ENCODE measurements at regions not wholly inside any gene's neighbourhood (a gene's known extent, or its start where the extent isn't known, plus 50 kb on each side); places are given as distances from the start of the nearest gene placed in this dataset.

DNA sequence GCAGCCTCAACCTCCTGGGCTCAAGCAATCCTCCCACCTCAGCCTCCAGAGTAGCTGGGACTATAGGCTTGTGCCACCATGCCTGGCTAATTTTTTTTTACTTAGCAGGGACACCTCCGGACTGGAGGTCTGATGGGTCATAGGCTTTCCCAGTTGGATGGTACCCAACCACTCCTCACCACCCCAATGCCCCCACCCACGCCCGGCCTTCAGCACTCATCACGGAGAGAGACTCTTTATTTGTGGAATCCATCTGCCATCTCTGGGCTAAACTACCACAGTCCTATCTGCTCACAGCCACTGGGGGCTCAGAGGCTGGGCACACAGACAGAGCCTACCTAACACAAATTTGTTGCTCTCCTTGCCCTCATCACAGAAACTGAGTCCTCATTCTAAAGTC lies 58.3 kb upstream of the STXBP1 start:
- Histone ChIP-seq H3K27ac (ENCODE audit: low read depth, low read length) (no peak overlapping the region), H3K27me3 (ENCODE audit: control insufficient read depth in 1 of 2, insufficient read depth in 2 of 2, low read length in 2 of 2) (no peaks in the 10 kb centered on the region), H3K9me3 (ENCODE audit: control insufficient read depth in 1 of 2, low read length in 2 of 2) (no peaks in the 10 kb centered on the region), H3K4me1 (ENCODE audit: control insufficient read depth in 1 of 2, insufficient read depth in 2 of 2, low read length in 2 of 2) (peaks cover 68% of the 10 kb centered on the region in 2 donors), H3K9ac (ENCODE audit: low read depth in 1 of 2, low read length in 2 of 2) (no peak overlapping the region), H3K4me3 (ENCODE audit: low read depth in 1 of 2, low read length in 2 of 2) (no peak overlapping the region), H3K36me3 (ENCODE audit: control insufficient read depth in 1 of 2, insufficient read depth in 2 of 2, low read length in 2 of 2) (peaks cover under 1 to 4% of the 10 kb centered on the region in 2 donors)

DNA sequence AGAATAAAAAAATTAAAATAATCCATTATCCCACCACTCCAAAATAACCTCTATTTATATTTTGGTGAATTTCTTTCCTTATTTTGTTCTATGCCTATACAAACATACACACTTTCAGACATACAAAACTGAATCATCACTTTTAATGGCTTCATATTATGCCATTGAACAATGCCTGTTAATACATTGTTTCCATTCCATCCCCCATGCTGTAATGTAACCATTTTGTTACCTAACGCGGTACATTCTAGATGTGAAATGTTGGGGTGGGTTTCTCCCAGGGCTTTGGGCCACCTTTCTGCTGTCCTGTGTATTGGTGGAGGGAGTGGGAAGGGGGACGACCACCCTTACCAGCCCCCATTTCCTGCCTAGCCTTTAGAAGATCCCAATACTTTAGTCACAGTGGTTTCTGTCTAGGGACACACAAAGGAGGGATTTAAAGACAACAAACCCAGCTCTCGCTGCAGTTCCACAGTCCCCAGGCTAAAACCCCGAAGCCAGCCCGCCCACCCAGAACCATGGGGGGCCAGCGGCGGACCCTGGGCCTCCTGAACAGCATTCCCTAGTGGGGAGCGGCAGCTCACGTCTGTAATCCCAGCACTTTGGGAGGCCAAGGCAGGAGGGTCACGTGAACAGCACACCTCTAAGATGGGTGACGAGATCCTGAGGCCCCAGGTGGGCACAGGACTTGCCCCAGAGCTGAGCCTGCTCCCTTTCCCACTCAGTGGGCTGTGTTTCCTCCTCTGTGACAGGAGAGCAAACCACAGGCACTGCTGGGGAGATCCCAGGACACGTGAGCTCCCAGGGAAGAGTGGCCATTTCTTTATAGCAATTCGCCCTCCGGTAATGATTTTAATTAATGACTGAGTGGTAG lies 56.9 kb upstream of the STXBP1 start:
- Histone ChIP-seq H3K4me3 (ENCODE audit: low read depth in 1 of 2, low read length in 2 of 2) (no peak overlapping the region), H3K4me1 (ENCODE audit: control insufficient read depth in 1 of 2, insufficient read depth in 2 of 2, low read length in 2 of 2) (peaks cover 60 to 66% of the 10 kb centered on the region in 2 donors), H3K9me3 (ENCODE audit: control insufficient read depth in 1 of 2, low read length in 2 of 2) (no peaks in the 10 kb centered on the region), H3K36me3 (ENCODE audit: control insufficient read depth in 1 of 2, insufficient read depth in 2 of 2, low read length in 2 of 2) (peaks cover 5 to 14% of the 10 kb centered on the region in 2 donors), H3K27ac (ENCODE audit: low read depth, low read length) (peak overlapping the region; percentile 80), H3K9ac (ENCODE audit: low read depth in 1 of 2, low read length in 2 of 2) (peak overlapping the region; percentile 4 to 39), H3K27me3 (ENCODE audit: control insufficient read depth in 1 of 2, insufficient read depth in 2 of 2, low read length in 2 of 2) (no peaks in the 10 kb centered on the region)

DNA sequence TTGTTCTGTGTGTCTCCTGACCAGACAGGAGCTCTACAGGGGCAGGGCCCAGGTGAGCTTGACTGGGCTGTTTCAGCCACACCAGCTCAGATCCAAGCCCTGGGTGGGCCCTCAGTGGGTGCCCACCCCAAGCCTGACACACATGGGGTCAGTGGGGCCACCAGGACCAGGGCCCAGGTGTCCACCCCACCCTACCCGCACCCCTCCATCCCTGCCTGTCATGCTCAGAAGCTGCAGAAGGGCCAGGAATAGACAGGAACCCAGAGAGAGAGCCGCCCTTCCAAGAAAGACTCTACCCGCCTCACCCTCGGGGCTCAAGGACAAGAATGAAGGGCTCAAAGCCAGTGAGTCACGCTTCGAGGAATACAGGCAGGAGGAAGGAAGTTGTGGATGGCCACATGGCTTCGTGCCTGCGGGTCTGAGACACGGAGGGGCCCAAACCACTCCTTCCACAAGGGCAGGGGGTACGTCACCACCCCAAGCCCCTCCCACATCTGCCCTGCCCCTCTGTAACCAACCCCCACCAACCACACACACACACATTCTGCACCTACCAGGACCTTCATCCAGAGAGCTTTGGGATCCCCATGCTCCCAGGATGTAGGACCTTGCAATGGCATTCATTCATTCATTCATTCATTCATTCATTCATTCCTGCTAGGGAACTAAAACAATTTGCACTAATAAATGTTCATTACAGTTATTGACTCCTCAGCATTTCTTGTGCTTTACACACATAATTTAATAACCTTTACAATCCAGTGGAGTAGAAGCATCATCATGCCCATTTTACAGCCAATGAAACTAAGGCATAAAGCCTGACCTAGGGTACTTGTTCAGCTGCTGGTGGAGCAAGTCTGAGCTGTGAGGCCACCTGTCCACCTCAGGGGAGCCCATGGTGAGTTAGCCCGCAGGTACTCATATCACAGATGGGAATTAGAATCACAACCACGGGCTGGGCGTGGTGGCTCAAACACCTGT lies 55.9 kb upstream of the STXBP1 start:
- H3K27ac ChIP-seq (ENCODE audit: low read depth, low read length), result peak overlapping the region; percentile 80

DNA sequence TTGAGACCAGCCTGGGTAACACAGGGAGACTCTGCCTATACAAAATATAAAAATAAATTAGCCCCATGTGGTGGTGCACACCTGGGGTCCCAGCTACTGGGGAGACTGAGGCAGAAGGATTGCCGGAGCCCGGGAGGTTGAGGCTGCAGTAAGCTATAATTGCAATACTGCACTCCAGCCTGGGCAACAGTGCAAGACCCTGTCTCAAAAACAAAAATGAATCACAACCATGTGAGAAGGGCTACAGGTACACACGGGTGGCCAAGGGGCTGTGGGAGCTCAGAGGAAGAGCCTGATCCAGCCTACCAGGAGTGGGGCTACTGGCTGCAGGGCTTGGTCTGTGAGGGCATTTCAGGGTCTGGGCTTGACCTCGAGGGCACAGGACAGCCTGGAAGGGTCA lies 55.2 kb upstream of the STXBP1 start:
- Histone ChIP-seq H3K27me3 (ENCODE audit: control insufficient read depth in 1 of 2, insufficient read depth in 2 of 2, low read length in 2 of 2) (no peaks in the 10 kb centered on the region), H3K27ac (ENCODE audit: low read depth, low read length) (no peak overlapping the region), H3K4me3 (ENCODE audit: low read depth in 1 of 2, low read length in 2 of 2) (no peak overlapping the region), H3K9me3 (ENCODE audit: control insufficient read depth in 1 of 2, low read length in 2 of 2) (no peaks in the 10 kb centered on the region), H3K9ac (ENCODE audit: low read depth in 1 of 2, low read length in 2 of 2) (peak overlapping the region in 1 of 2 donors; percentile 30), H3K36me3 (ENCODE audit: control insufficient read depth in 1 of 2, insufficient read depth in 2 of 2, low read length in 2 of 2) (peaks cover 11 to 27% of the 10 kb centered on the region in 2 donors), H3K4me1 (ENCODE audit: control insufficient read depth in 1 of 2, insufficient read depth in 2 of 2, low read length in 2 of 2) (peaks cover 63 to 71% of the 10 kb centered on the region in 2 donors)

More for the DNA sequence above, 55.9 kb upstream of the STXBP1 start:
- Histone ChIP-seq H3K9me3 (ENCODE audit: control insufficient read depth in 1 of 2, low read length in 2 of 2) (no peaks in the 10 kb centered on the region), H3K36me3 (ENCODE audit: control insufficient read depth in 1 of 2, insufficient read depth in 2 of 2, low read length in 2 of 2) (peaks cover 11 to 23% of the 10 kb centered on the region in 2 donors), H3K9ac (ENCODE audit: low read depth in 1 of 2, low read length in 2 of 2) (peak overlapping the region; percentile 4 to 39), H3K4me1 (ENCODE audit: control insufficient read depth in 1 of 2, insufficient read depth in 2 of 2, low read length in 2 of 2) (peaks cover 60 to 67% of the 10 kb centered on the region in 2 donors), H3K27me3 (ENCODE audit: control insufficient read depth in 1 of 2, insufficient read depth in 2 of 2, low read length in 2 of 2) (no peaks in the 10 kb centered on the region), H3K4me3 (ENCODE audit: low read depth in 1 of 2, low read length in 2 of 2) (no peak overlapping the region)

DNA sequence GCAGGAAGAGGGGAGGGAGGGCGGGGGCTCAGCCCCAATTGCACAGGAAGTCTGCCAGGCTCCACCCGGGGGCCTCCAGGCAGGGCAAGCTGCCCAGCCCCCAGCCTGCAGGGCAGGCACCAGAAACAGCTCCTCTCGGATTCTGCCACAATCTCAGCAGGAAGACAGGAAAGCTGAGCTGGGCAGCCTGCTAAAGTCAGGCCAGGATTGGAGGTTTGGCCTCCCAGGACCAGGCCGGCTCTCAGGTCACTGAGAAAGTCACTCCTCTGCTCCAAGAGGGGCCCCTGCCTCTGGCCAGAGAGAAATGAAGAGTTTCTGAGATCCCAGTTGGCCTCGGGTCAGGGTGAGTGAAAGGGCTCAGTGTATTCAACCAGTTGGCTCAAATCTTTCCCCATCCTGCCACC lies 54.6 kb upstream of the STXBP1 start:
- Histone ChIP-seq H3K4me1 (ENCODE audit: control insufficient read depth in 1 of 2, insufficient read depth in 2 of 2, low read length in 2 of 2) (peaks cover 68 to 73% of the 10 kb centered on the region in 2 donors), H3K27ac (ENCODE audit: low read depth, low read length) (peak overlapping the region; percentile 55), H3K9me3 (ENCODE audit: control insufficient read depth in 1 of 2, low read length in 2 of 2) (no peaks in the 10 kb centered on the region), H3K27me3 (ENCODE audit: control insufficient read depth in 1 of 2, insufficient read depth in 2 of 2, low read length in 2 of 2) (no peaks in the 10 kb centered on the region), H3K9ac (ENCODE audit: low read depth in 1 of 2, low read length in 2 of 2) (no peak overlapping the region), H3K4me3 (ENCODE audit: low read depth in 1 of 2, low read length in 2 of 2) (no peak overlapping the region), H3K36me3 (ENCODE audit: control insufficient read depth in 1 of 2, insufficient read depth in 2 of 2, low read length in 2 of 2) (peaks cover 11 to 27% of the 10 kb centered on the region in 2 donors)

DNA sequence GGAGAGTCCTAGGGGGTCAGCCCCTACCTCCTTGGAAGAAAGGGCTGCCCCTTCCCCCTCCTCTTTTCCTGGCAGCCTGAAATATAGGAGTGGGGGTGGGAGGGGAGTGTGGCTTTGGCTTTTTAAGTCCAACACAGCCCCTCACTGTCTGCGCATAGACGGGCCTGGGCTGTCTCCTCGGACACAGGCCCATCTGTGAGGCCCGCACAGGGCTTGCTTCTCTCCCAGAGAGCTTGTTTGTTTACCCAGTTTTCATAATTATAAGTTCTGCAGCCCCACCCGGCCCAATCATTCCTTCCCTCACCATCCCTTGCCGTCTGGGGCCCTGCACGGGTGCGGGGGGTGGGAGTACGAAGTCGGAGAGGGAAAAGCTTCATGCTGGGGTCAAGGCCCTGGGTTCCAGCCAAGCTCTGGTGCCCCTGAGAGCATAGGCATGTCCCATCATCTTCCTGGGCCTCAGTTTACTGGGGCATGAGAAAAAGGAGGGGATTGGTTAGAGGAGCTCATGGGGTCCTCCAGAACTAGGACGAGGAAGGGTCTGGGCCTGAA lies 54.0 kb upstream of the STXBP1 start:
- Histone ChIP-seq H3K9ac (ENCODE audit: low read depth in 1 of 2, low read length in 2 of 2) (no peak overlapping the region), H3K27me3 (ENCODE audit: control insufficient read depth in 1 of 2, insufficient read depth in 2 of 2, low read length in 2 of 2) (no peaks in the 10 kb centered on the region), H3K4me3 (ENCODE audit: low read depth in 1 of 2, low read length in 2 of 2) (no peak overlapping the region), H3K4me1 (ENCODE audit: control insufficient read depth in 1 of 2, insufficient read depth in 2 of 2, low read length in 2 of 2) (peaks cover 71 to 78% of the 10 kb centered on the region in 2 donors), H3K36me3 (ENCODE audit: control insufficient read depth in 1 of 2, insufficient read depth in 2 of 2, low read length in 2 of 2) (peaks cover 11 to 30% of the 10 kb centered on the region in 2 donors), H3K27ac (ENCODE audit: low read depth, low read length) (peak overlapping the region; percentile 55), H3K9me3 (ENCODE audit: control insufficient read depth in 1 of 2, low read length in 2 of 2) (no peaks in the 10 kb centered on the region)

DNA sequence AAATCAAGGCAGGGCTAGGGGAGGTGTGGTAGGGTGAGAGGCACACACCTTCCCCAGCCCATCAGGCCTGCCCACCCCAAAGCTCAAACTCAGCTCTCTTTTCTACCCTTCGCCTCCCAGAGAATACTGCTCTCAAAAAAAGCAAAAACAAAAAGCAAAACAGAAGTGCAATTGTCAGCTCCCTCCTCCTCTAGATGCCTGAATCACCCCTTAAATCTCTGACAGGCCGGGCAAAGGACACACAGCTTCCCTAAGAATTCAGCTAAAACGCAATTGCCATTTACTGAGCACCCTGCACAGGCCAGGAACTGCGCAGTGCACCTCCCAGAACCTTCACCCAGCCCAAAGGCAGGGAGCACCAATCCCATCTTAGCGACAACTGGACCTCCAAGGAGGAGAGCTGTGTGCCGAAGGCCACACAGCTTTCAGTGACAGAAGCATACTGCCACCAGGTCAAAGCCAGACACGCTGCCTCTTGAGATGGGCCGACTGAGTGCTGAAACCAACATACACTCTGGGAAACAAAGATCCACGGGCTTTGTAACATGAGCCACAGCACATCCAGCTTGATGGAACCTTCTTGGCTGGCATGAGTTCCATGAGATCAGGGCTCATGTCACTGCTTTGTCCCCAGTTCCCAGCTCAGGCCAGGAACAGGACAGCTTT lies 53.4 kb upstream of the STXBP1 start:
- H3K4me3 ChIP-seq (ENCODE audit: low read depth in 1 of 2, low read length in 2 of 2), result no peak overlapping the region
- no peaks in the 10 kb centered on the region for H3K27me3 ChIP-seq (ENCODE audit: control insufficient read depth in 1 of 2, insufficient read depth in 2 of 2, low read length in 2 of 2)
- peak overlapping the region in 1 of 2 donors; percentile 6 for H3K9ac ChIP-seq (ENCODE audit: low read depth in 1 of 2, low read length in 2 of 2)
- H3K9me3 ChIP-seq (ENCODE audit: control insufficient read depth in 1 of 2, low read length in 2 of 2), result no peaks in the 10 kb centered on the region
- peaks cover 11 to 30% of the 10 kb centered on the region in 2 donors for H3K36me3 ChIP-seq (ENCODE audit: control insufficient read depth in 1 of 2, insufficient read depth in 2 of 2, low read length in 2 of 2)
- peaks cover 70 to 82% of the 10 kb centered on the region in 2 donors for H3K4me1 ChIP-seq (ENCODE audit: control insufficient read depth in 1 of 2, insufficient read depth in 2 of 2, low read length in 2 of 2)
- peak overlapping the region; percentile 55 for H3K27ac ChIP-seq (ENCODE audit: low read depth, low read length)

DNA sequence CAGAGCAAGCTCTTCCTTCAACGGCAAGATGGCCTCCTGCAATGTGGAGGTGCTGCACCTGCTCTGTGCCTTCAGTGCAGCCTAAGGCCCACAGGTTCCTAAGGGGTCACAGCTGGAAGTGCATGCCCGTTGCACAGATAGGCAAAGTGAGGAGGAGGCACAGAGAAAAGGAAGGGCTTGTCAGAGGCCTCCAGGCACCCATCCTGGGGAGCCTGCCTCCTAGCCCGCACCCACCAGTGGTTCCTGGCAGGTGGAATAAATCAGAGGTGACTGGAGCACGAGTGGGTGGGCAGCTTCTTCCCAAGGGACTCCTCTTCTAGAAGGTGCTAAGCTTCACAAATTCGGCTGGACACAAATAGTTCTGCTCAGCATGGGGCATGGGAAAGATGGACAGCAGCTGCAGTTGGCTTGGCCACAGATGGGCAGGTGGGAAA lies 52.8 kb upstream of the STXBP1 start:
- Histone ChIP-seq H3K9ac (ENCODE audit: low read depth in 1 of 2, low read length in 2 of 2) (peak overlapping the region in 1 of 2 donors; percentile 6), H3K27me3 (ENCODE audit: control insufficient read depth in 1 of 2, insufficient read depth in 2 of 2, low read length in 2 of 2) (no peaks in the 10 kb centered on the region), H3K36me3 (ENCODE audit: control insufficient read depth in 1 of 2, insufficient read depth in 2 of 2, low read length in 2 of 2) (peaks cover 11 to 30% of the 10 kb centered on the region in 2 donors), H3K9me3 (ENCODE audit: control insufficient read depth in 1 of 2, low read length in 2 of 2) (no peaks in the 10 kb centered on the region), H3K4me3 (ENCODE audit: low read depth in 1 of 2, low read length in 2 of 2) (no peak overlapping the region), H3K27ac (ENCODE audit: low read depth, low read length) (peak overlapping the region; percentile 5), H3K4me1 (ENCODE audit: control insufficient read depth in 1 of 2, insufficient read depth in 2 of 2, low read length in 2 of 2) (peaks cover 70 to 82% of the 10 kb centered on the region in 2 donors)

DNA sequence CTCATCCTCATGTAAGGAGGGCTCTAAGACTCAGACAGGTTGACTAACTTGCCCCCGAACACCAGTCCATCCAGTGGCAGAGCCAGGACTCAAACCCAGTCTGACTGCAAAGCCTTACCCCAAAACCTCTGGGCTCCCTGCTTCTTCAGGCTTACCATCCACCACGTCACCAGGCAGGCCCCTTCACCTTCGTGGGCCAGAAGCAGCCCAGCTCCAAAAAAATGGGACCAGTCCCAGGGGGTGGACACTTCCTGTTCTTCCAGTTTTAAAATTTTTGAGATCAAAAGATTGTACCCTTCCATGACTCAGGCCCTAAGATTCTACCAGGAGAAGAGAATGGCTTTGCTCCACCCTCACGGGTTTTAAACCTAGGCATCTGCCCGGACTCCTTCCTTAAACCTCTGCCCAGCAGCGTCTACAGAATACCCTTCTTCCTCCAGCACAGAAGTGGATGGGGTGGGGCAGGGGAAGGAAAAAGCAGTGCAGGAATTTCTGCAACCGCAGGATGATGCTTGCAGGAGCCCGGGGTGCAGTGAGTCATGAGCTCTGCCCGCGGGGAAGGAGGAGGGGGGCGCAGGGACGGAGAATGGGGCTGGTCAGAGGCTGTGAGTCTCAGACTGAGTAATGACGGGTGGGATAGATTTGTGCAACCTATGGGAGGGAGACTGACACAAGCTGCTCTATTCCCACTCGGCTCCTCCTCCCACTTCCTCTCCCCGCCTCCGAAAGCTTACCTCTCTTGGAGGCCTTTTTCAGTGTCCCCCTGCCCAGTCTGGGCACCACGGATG lies 50.4 kb upstream of the STXBP1 start:
- Histone ChIP-seq H3K9ac (ENCODE audit: low read depth in 1 of 2, low read length in 2 of 2) (peak overlapping the region in 1 of 2 donors; percentile 19), H3K36me3 (ENCODE audit: control insufficient read depth in 1 of 2, insufficient read depth in 2 of 2, low read length in 2 of 2) (peaks cover 11 to 37% of the 10 kb centered on the region in 2 donors), H3K27me3 (ENCODE audit: control insufficient read depth in 1 of 2, insufficient read depth in 2 of 2, low read length in 2 of 2) (no peaks in the 10 kb centered on the region), H3K4me3 (ENCODE audit: low read depth in 1 of 2, low read length in 2 of 2) (peak overlapping the region in 1 of 2 donors; percentile 25), H3K4me1 (ENCODE audit: control insufficient read depth in 1 of 2, insufficient read depth in 2 of 2, low read length in 2 of 2) (peaks cover 66 to 73% of the 10 kb centered on the region in 2 donors), H3K9me3 (ENCODE audit: control insufficient read depth in 1 of 2, low read length in 2 of 2) (no peaks in the 10 kb centered on the region), H3K27ac (ENCODE audit: low read depth, low read length) (peak overlapping the region; percentile 81)

Data from duodenal mucosa (tissue), 2 donors.